WTC11 (cell line): ENCODE measurements at regions not wholly inside any gene's neighbourhood (a gene's known extent, or its start where the extent isn't known, plus 50 kb on each side); places are given as distances from the start of the nearest gene placed in this dataset.

Experiments
- ATAC-seq: fragments of 200-7000 bp; cut with Tn5 transposase; 2 replicates; pipeline ENCODE4 v1.10.0; 2021; ENCODE audit warnings: mild to moderate bottlenecking, moderate library complexity
- CTCF ChIA-PET: fragments of 300-600 bp; sonication (Branson Sonifier 250); formaldehyde crosslinking; loops from one replicate; lab custom pipeline; 2021; ENCODE audit warnings: antibody characterized with exemption; lab: Charles Lee
- POLR2A ChIA-PET: fragments of 350-600 bp; sonication (Branson Sonifier 250); formaldehyde crosslinking; loops from one replicate; lab custom pipeline; 2021; ENCODE audit warnings: antibody characterized with exemption; lab: Charles Lee
- DNase-seq: peaks from one replicate; pipeline ENCODE4 v3.0.0; 2021; ENCODE audit warnings: low spot score
- H3K27ac Mint-ChIP-seq: 2 replicates; pipeline ENCODE4 v1.8.0; 2021; ENCODE audit warnings: mixed read lengths
- H3K27me3 Mint-ChIP-seq: 2 replicates; pipeline ENCODE4 v1.8.0; 2021; ENCODE audit warnings: low read depth, mild to moderate bottlenecking, moderate library complexity, mixed read lengths
- H3K36me3 Mint-ChIP-seq: 2 replicates; pipeline ENCODE4 v1.8.0; 2021; ENCODE audit warnings: mixed read lengths
- H3K4me1 Mint-ChIP-seq: 2 replicates; pipeline ENCODE4 v1.8.0; 2022; ENCODE audit warnings: mixed read lengths
- H3K4me3 Mint-ChIP-seq: 2 replicates; pipeline ENCODE4 v1.8.0; 2021; ENCODE audit warnings: mild to moderate bottlenecking, moderate library complexity, mixed read lengths
- H3K9me3 Mint-ChIP-seq: 2 replicates; pipeline ENCODE4 v1.8.0; 2021; ENCODE audit warnings: mixed read lengths
- ATF1 ChIP-seq: sonication (generic); formaldehyde crosslinking; IDR thresholded peaks from 2 replicates; pipeline ENCODE4 v1.8.1; 2023; ENCODE audit warnings: mild to moderate bottlenecking, moderate library complexity, missing genetic modification reagents
- ATF2 ChIP-seq: sonication (generic); formaldehyde crosslinking; IDR thresholded peaks from 2 replicates; pipeline ENCODE4 v1.8.1; 2022; ENCODE audit warnings: low read depth, missing genetic modification reagents, borderline replicate concordance
- ATF6 ChIP-seq: sonication (generic); formaldehyde crosslinking; IDR thresholded peaks from 2 replicates; pipeline ENCODE4 v1.8.1; 2023; ENCODE audit warnings: mild to moderate bottlenecking, missing genetic modification reagents
- CREM ChIP-seq: sonication (generic); formaldehyde crosslinking; IDR thresholded peaks from 2 replicates; pipeline ENCODE4 v1.8.1; 2022; ENCODE audit warnings: mild to moderate bottlenecking, missing genetic modification reagents, moderate library complexity
- E2F5 ChIP-seq: sonication (generic); formaldehyde crosslinking; IDR thresholded peaks from 2 replicates; pipeline ENCODE4 v1.8.1; 2022; ENCODE audit warnings: mild to moderate bottlenecking, moderate library complexity, missing genetic modification reagents
- ESRRA ChIP-seq: sonication (generic); formaldehyde crosslinking; IDR thresholded peaks from 2 replicates; pipeline ENCODE4 v1.8.1; 2022; ENCODE audit warnings: mild to moderate bottlenecking, missing genetic modification reagents, borderline replicate concordance
- GTF2I ChIP-seq: fragments of 250-450 bp; sonication (Bioruptor Pico); conservative IDR thresholded peaks from 2 replicates; pipeline ENCODE4 v1.4.0; 2021; ENCODE audit warnings: mild to moderate bottlenecking
- HMGA2 ChIP-seq: fragments of 250-450 bp; sonication (Bioruptor Pico); IDR thresholded peaks from 2 replicates; pipeline ENCODE4 v1.4.0; 2021; ENCODE audit warnings: mild to moderate bottlenecking, moderate library complexity
- MXD4 ChIP-seq: fragments of 250-450 bp; sonication (Bioruptor Pico); IDR thresholded peaks from 2 replicates; pipeline ENCODE4 v1.8.0; 2021; ENCODE audit warnings: mild to moderate bottlenecking, moderate library complexity, borderline replicate concordance
- NR3C1 ChIP-seq: sonication (generic); formaldehyde crosslinking; conservative IDR thresholded peaks from 2 replicates; pipeline ENCODE4 v1.8.1; 2023; ENCODE audit warnings: low read depth, mild to moderate bottlenecking, missing genetic modification reagents
- RORB ChIP-seq: fragments of 250-450 bp; sonication (Bioruptor Pico); IDR thresholded peaks from 2 replicates; pipeline ENCODE4 v1.9.0; 2021; ENCODE audit warnings: mild to moderate bottlenecking
- TEAD4 ChIP-seq: sonication (generic); formaldehyde crosslinking; IDR thresholded peaks from 2 replicates; pipeline ENCODE4 v1.8.0; 2022; ENCODE audit warnings: mild to moderate bottlenecking, missing genetic modification reagents
- ZBTB21 ChIP-seq: sonication (generic); formaldehyde crosslinking; IDR thresholded peaks from 2 replicates; pipeline ENCODE4 v1.8.1; 2023; ENCODE audit warnings: mild to moderate bottlenecking, missing genetic modification reagents, borderline replicate concordance
- ZNF317 ChIP-seq: sonication (generic); formaldehyde crosslinking; IDR thresholded peaks from 2 replicates; pipeline ENCODE4 v1.8.1; 2023; ENCODE audit warnings: low read depth, mild to moderate bottlenecking, moderate library complexity, missing genetic modification reagents, borderline replicate concordance
- ZNF423 ChIP-seq: fragments of 250-450 bp; sonication (Bioruptor Pico); IDR thresholded peaks from 2 replicates; pipeline ENCODE4 v2.1.2; 2022; ENCODE audit warnings: mild to moderate bottlenecking, moderate library complexity
- TF ChIP-seq, protein P1 (sequence below): sonication (generic); formaldehyde crosslinking; IDR thresholded peaks from 2 replicates; pipeline ENCODE4 v1.8.1; 2023; ENCODE audit warnings: mild to moderate bottlenecking, missing genetic modification reagents
- TF ChIP-seq, protein P2 (sequence below): fragments of 200-600 bp; IDR thresholded peaks from 2 replicates; pipeline ENCODE4 v1.8.0; 2022; ENCODE audit warnings: antibody characterized with exemption

DNA sequence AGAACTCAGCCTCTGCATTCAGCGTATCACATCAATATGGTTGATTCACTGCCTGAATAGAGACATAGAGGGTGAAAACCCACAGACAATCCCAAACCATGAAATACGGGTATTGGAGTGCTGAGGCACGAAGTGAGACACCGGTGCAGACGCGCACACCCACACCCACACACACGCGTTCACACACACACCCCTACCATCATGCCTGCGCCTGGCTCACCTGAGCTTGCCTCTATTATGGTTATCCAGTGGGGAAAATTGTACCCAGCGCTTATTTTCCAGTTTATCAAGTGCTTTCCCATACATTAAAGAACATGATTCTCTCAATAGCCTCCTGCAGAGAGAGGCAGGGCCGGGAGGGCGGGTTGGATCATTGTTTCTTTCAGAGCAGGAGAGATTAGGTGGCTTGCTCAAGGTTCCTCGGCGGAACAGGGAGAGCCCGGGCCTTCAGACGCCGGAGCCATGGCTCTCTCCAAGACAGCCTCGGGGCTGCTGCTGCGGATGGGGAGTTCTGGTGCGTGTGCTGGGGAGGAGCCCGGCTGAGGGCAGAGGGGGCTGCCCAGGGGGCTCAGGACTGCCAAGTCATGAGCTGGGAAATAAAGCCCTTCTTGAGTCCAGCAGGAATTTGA is 78.9 kb upstream of the THY1 start:
- TF ChIP-seq ZNF423 (CRISPR knock-in tag) (no peak), ATF2 (CRISPR knock-in tag) (no peak), CREM (CRISPR knock-in tag) (no peak), MXD4 (CRISPR knock-in tag) (no peak), ZBTB21 (CRISPR knock-in tag) (no peak), HMGA2 (no peak), RORB (no peak), E2F5 (no peak), ATF1 (CRISPR knock-in tag) (no peak)
- TF ChIP-seq, protein P1, sequence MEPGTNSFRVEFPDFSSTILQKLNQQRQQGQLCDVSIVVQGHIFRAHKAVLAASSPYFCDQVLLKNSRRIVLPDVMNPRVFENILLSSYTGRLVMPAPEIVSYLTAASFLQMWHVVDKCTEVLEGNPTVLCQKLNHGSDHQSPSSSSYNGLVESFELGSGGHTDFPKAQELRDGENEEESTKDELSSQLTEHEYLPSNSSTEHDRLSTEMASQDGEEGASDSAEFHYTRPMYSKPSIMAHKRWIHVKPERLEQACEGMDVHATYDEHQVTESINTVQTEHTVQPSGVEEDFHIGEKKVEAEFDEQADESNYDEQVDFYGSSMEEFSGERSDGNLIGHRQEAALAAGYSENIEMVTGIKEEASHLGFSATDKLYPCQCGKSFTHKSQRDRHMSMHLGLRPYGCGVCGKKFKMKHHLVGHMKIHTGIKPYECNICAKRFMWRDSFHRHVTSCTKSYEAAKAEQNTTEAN (CRISPR knock-in tag) = no peak
- peaks cover 58% of the 10 kb centered on the region for H3K4me1 Mint-ChIP-seq
- H3K9me3 Mint-ChIP-seq = peaks cover 13% of the 10 kb centered on the region
- ChIA-PET CTCF (interaction anchor here (0.5 to 2.2 kb wide), 4 partner anchors 13 to 228 kb away, joined by 3 to 10 read pairs (median 3); no protein-coding TSS in a partner anchor), POLR2A (interaction anchor here (0.6 kb wide), 1 partner anchor 534 kb away, joined by 3 read pairs; no protein-coding TSS in a partner anchor)
- ATAC-seq = peak; percentile 69
- H3K27me3 Mint-ChIP-seq = peaks cover 4% of the 10 kb centered on the region
- H3K27ac Mint-ChIP-seq = no peak overlapping the region
- DNase-seq = no peak
- H3K36me3 Mint-ChIP-seq = peaks cover 7% of the 10 kb centered on the region; the same call in 1 of the 2 replicates
- H3K4me3 Mint-ChIP-seq = no peak overlapping the region

DNA sequence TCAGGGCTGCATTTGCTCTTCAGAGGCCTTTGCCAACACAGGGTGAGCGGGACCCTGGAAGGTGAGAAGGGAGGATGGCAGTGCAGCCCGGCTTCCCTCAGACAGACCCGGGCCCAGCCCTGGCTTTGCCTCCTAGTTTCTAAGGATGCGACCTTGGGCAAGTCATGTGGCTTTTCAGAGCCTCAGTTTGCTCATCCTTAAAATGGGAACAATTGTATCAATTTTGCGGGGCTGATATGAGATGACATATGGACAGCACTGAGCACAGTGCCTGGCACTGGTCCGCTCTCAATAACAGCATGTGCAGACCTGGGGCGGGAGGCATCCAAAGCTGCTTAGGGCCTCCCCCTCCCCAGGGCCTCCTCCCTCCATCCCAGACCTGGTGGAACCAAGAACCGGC is 74.7 kb upstream of the THY1 start:
- ChIA-PET POLR2A (no interaction called here), CTCF (interaction anchor here (1.5 to 1.7 kb wide), 2 partner anchors 36 to 160 kb away, joined by 4 to 10 read pairs; no protein-coding TSS in a partner anchor)
- H3K4me1 Mint-ChIP-seq = peaks cover 66% of the 10 kb centered on the region

More for the DNA sequence above, 74.7 kb upstream of the THY1 start:
- Mint-ChIP-seq H3K36me3 (no peaks in the 10 kb centered on the region), H3K27me3 (no peaks in the 10 kb centered on the region), H3K9me3 (no peaks in the 10 kb centered on the region), H3K4me3 (no peak overlapping the region), H3K27ac (no peak overlapping the region)
- DNase-seq = no peak
- TF ChIP-seq NR3C1 (no peak), TEAD4 (CRISPR knock-in tag) (no peak), ATF6 (CRISPR knock-in tag) (no peak), ESRRA (CRISPR knock-in tag) (no peak), ZNF317 (no peak), GTF2I (CRISPR knock-in tag) (peak; percentile 61; the same call in 1 of the 2 replicates)
- TF ChIP-seq, protein P2, sequence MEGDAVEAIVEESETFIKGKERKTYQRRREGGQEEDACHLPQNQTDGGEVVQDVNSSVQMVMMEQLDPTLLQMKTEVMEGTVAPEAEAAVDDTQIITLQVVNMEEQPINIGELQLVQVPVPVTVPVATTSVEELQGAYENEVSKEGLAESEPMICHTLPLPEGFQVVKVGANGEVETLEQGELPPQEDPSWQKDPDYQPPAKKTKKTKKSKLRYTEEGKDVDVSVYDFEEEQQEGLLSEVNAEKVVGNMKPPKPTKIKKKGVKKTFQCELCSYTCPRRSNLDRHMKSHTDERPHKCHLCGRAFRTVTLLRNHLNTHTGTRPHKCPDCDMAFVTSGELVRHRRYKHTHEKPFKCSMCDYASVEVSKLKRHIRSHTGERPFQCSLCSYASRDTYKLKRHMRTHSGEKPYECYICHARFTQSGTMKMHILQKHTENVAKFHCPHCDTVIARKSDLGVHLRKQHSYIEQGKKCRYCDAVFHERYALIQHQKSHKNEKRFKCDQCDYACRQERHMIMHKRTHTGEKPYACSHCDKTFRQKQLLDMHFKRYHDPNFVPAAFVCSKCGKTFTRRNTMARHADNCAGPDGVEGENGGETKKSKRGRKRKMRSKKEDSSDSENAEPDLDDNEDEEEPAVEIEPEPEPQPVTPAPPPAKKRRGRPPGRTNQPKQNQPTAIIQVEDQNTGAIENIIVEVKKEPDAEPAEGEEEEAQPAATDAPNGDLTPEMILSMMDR = no peak
- no peak for ATAC-seq
